ENCODE measurements at regions not wholly inside any gene's neighbourhood (a gene's known extent, or its start where the extent isn't known, plus 50 kb on each side); places are given as distances from the start of the nearest gene placed in this dataset.
"Not testable (repeated sequence)": the region's sequence is repeated elsewhere in the genome, so short reads cannot be mapped to it uniquely, and the experiment has no call there.

GRCh38 chr3:178304758-178305467, 231.3 kb upstream of the KCNMB2 start:
- DNase-seq (ENCODE audit: low spot score) = no peak

- DNase-seq (ENCODE audit: low spot score) = no peak
These were observed 229.7 kb upstream of the KCNMB2 start for GRCh38 chr3:178306432-178307115.

- DNase-seq (ENCODE audit: low spot score) = no peak
These were observed 227.5 kb upstream of the KCNMB2 start for GRCh38 chr3:178308771-178309170.

DNA sequence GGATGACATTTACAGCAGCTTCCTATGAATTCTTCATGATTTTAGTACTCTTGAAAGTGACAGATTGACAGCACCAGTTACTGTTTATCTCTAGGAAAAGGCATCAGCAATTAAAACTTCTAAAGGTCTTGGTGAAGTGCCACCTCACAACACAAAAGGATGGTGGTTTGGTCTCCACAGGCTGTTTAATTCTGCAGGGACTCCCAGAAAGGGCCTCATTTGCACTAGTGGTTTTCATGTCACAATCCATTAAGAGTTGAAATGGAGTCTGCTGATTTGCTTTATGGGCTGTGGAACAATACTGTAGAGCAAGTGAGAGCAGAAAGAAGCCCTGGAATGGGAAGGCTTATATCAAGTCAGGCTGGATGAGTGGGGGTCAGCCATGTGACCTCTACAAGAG, 225.3 kb upstream of the KCNMB2 start:
- no peak for DNase-seq (ENCODE audit: low spot score)

GRCh38 chr3:178313716-178314115, 222.5 kb upstream of the KCNMB2 start:
- no peak for DNase-seq (ENCODE audit: low spot score)

- no peak for DNase-seq (ENCODE audit: low spot score)
These were observed 217.9 kb upstream of the KCNMB2 start for GRCh38 chr3:178318340-178318739.

DNA sequence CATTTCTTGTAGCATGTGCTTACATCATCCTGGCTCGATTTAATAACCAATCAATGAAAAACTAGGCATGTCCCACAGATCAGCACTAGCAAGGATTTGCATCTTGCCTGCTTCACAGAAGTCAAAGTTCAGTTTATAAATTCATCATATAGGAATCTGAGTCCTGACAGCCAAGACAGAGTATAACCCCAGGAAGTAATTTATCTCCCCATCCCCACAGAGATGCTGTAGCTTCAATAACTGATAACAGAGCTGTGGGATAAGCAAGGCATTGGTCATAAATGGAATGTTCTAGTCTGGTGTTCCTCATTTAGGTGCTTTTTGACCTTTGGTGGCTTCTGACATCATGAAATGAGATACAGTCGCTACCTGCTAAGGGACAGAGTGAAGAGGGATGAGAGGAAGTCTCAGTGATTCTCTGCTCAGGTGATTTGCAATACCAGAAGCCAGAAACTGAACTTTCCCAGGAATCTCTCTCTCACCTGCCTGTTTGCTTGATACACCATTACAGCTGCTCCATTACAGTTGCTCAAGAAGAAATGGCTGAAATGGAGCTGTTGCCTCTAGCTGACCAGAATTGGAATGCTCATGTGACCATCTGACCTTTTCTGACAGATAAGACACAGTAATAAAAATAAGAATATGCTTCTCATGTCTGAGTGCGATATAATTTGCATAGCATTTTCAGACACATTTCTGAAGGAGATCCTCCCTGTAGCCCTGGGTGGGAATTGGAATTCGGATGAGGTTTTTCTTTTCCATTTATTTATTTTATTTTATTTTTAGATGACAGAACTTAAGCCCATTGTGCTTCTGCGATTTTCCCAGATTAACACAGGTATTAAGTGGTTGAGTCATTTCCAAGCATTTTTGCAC, 217.1 kb upstream of the KCNMB2 start:
- no peak for DNase-seq (ENCODE audit: low spot score)

- DNase-seq (ENCODE audit: low spot score) = no peak
These were observed 215.5 kb upstream of the KCNMB2 start for GRCh38 chr3:178320456-178321351.

- DNase-seq (ENCODE audit: low spot score) = no peak
These were observed 211.9 kb upstream of the KCNMB2 start for GRCh38 chr3:178324356-178324755.

GRCh38 chr3:178325330-178325729, 210.9 kb upstream of the KCNMB2 start:
- DNase-seq (ENCODE audit: low spot score) = no peak

- no peak for DNase-seq (ENCODE audit: low spot score)
These were observed 206.3 kb upstream of the KCNMB2 start for GRCh38 chr3:178329936-178330335.

- DNase-seq (ENCODE audit: low spot score) = no peak
These were observed 202.0 kb upstream of the KCNMB2 start for GRCh38 chr3:178334239-178334638.

DNA sequence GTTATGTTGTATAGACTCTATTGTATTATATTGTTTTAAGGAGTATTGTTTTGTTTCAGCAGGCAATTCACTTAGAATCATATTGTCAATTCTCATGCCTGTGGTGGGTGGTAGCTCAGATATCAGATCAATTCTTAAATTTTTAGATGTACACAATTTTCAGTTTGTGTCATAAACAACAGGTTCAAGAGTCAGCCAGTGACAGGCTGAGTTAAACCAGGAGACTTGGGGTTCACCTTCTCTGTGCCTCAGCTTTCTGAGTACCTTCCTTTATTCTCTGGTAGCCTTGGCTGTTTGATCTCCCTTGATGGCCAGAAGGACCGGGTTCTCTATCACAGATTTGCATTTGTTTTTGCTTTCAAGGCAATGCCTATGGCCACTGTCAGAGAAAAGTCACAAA, 199.9 kb upstream of the KCNMB2 start:
- no peak for DNase-seq (ENCODE audit: low spot score)

GRCh38 chr3:178340506-178340905, 195.7 kb upstream of the KCNMB2 start:
- no peak for DNase-seq (ENCODE audit: low spot score)

- DNase-seq (ENCODE audit: low spot score) = no peak
These were observed 194.6 kb upstream of the KCNMB2 start for GRCh38 chr3:178341636-178342035.

DNA sequence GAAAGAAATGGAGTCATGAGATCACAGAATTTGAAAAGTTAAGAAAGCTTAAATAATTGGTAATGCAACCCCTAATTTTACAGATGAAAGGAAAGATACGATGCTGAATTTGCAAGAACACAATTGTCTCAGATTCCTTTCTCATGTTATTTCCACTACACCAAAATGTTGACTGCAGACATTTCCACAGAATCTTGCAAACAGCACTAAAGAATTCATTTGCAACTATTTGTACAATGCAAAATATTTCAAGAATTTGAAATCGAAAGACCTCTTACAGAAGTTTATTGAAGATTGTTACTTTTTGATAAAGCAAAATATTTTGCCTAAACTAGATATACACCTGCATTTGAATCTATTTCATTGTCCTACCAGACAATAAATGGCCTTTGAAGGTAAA, 194.1 kb upstream of the KCNMB2 start:
- DNase-seq (ENCODE audit: low spot score) = no peak

DNA sequence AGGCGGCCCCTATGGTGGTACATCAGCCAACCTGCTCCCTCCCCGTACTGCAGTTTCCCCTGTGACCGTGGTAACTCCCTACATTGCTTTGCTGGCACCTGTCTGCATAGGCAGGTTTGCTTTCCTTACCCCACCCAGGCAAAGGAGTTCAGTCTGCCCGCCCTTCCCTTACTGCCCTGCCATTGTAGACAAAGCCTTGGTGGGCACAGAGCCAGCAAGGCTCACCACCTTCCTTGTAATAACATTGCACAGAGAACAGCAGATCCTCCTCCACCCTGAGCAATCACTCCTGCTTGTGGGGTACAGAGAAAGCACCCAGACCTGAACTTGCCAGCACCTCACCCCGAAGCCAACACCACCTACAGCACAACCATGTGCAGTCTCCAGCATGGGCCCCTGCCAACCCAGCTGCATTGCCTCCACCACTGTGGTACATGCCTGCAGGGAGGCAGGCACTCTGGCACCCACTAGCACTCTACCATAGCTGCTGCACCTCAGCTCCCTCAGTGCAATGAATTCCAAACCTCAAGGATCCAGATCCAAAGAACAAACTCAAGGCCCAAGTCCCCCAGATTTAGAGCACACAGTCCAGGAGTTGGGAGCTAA, 192.7 kb upstream of the KCNMB2 start:
- no peak for DNase-seq (ENCODE audit: low spot score)

- DNase-seq (ENCODE audit: low spot score) = no peak
These were observed 190.3 kb upstream of the KCNMB2 start for GRCh38 chr3:178345944-178346343.

- not testable (repeated sequence) for DNase-seq (ENCODE audit: low spot score)
These were observed 187.5 kb upstream of the KCNMB2 start for GRCh38 chr3:178348561-178349217.

GRCh38 chr3:178349218-178349596, 187.0 kb upstream of the KCNMB2 start:
- not testable (repeated sequence) for DNase-seq (ENCODE audit: low spot score)

DNA sequence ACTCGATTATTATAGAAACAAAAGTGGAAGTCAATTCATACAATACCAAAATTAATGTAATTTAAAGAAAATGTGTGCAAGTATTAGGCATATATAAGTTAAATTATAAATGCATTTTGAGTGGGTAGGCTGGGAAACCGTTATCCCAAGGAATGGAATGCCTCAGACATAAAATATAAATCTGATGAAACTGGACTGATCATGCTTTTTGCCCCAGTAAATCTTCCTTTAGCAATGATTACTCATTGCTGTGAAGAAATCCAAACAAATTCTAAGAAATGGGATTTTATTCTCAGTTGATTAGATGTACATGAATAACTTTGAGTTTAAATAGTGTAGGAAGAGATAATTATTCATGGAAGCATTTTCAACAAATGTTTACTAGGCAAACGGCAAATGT, 185.5 kb upstream of the KCNMB2 start:
- no peak for DNase-seq (ENCODE audit: low spot score)

All from HuH-7.5 (cell line).